ENCODE measurements at regions not wholly inside any gene's neighbourhood (a gene's known extent, or its start where the extent isn't known, plus 50 kb on each side); places are given as distances from the start of the nearest gene placed in this dataset.

DNA sequence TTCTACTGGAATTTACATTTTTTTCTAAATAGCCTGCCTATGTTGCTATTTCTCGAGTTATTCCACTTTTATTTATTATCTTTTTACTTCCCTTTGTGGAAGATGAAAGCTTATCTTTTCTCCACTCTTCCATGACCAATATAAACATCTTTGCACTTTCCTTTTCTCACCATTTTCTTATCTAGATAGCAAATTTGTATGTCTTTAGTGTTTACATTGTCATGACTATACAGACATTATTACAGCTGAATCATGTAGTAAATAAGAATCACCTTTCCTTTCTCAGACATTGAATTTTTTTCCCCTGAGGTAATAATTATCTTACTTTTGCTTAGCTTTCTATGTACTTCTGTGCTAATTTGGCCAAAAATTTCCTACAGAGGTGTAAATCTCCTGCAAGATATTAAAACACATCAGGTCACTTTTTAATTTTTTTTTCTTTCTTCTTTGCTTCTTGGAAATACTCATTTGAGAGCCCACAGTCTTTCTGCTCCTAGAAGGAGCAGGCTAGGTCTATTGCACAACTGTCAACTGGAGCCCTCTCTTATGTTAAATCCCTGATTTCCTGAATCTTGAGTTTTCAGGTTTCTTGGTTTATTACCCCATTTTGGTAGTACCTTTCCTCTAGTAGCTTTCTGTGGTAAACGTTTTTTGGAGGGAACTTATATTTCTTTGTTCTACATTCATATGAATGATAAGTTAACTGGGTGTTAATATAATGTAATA, 109.0 kb upstream of the ATP2B1 start:
- ATAC-seq: no peak
- Histone ChIP-seq H3K27ac (no peak overlapping the region), H3K4me1 (no peaks in the 10 kb centered on the region), H3K27me3 (no peaks in the 10 kb centered on the region), H3K4me3 (no peak overlapping the region), H3K36me3 (replicated peaks in 1 of 2; ENCODE audit: insufficient read depth in 1 of 2, low read depth in 2 of 2) (no peaks in the 10 kb centered on the region), H3K9me3 (no peaks in the 10 kb centered on the region)
- no peak for TF ChIP-seq POLR2A (IDR thresholded peaks at IDR 0.05)
- TF ChIP-seq CTCF (IDR thresholded peaks at IDR 0.05): no peak
- intact Hi-C loops (cut with DNase I): no loop called here
- 24 to 40% methylated on average over 2 of the region's 2 CpGs for WGBS, 2 donors
- no peak for DNase-seq

GRCh38 chr12:89815225-89815624, 106.6 kb upstream of the ATP2B1 start:
- WGBS, 2 donors: 73 to 80% methylated on average over 3 of the region's 3 CpGs
- Histone ChIP-seq H3K27me3 (no peaks in the 10 kb centered on the region), H3K27ac (no peak overlapping the region), H3K4me3 (no peak overlapping the region), H3K36me3 (replicated peaks in 1 of 2; ENCODE audit: insufficient read depth in 1 of 2, low read depth in 2 of 2) (no peaks in the 10 kb centered on the region), H3K4me1 (no peaks in the 10 kb centered on the region), H3K9me3 (no peaks in the 10 kb centered on the region)
- no peak for TF ChIP-seq CTCF (IDR thresholded peaks at IDR 0.05)
- no peak for TF ChIP-seq POLR2A (IDR thresholded peaks at IDR 0.05)
- no peak for ATAC-seq
- intact Hi-C loops (cut with DNase I): no loop called here
- DNase-seq: no peak

DNA sequence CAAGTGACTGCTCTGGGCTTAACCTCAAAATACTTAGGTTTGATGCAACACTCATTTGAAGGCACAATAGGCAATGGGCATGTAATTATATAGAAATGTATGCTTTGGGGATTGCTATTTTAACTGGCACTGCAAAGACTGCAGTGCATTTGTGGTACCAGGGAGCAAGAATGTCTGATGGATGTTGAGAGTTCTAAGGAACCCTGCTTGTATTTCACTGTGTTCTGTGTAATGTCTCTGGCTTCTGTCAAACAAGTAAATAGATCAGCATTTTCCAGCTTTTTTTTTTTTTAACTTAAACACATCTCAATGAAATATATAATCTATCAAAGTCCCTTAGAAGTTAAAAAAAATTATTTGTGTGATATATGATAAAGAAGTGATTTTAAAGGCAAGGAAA, 94.8 kb upstream of the ATP2B1 start:
- intact Hi-C loops (cut with DNase I): no loop called here

GRCh38 chr12:89801284-89801683, 92.6 kb upstream of the ATP2B1 start:
- Histone ChIP-seq H3K4me1 (no peaks in the 10 kb centered on the region), H3K36me3 (replicated peaks in 1 of 2; ENCODE audit: insufficient read depth in 1 of 2, low read depth in 2 of 2) (no peaks in the 10 kb centered on the region), H3K27me3 (no peaks in the 10 kb centered on the region), H3K27ac (no peak overlapping the region), H3K4me3 (no peak overlapping the region), H3K9me3 (no peaks in the 10 kb centered on the region)
- DNase-seq (no peak), ATAC-seq (no peak)
- WGBS, 2 donors: 65 to 77% methylated on average over 2 of the region's 2 CpGs
- intact Hi-C loops (cut with DNase I): no loop called here
- TF ChIP-seq CTCF (IDR thresholded peaks at IDR 0.05) (no peak), POLR2A (IDR thresholded peaks at IDR 0.05) (no peak)

More for the DNA sequence above, 94.8 kb upstream of the ATP2B1 start:
- TF ChIP-seq CTCF (IDR thresholded peaks at IDR 0.05) (no peak), POLR2A (IDR thresholded peaks at IDR 0.05) (no peak)
- DNase-seq (no peak), ATAC-seq (no peak)
- Histone ChIP-seq H3K9me3 (no peaks in the 10 kb centered on the region), H3K4me1 (no peaks in the 10 kb centered on the region), H3K4me3 (no peak overlapping the region), H3K36me3 (replicated peaks in 1 of 2; ENCODE audit: insufficient read depth in 1 of 2, low read depth in 2 of 2) (no peaks in the 10 kb centered on the region), H3K27me3 (no peaks in the 10 kb centered on the region), H3K27ac (no peak overlapping the region)

DNA sequence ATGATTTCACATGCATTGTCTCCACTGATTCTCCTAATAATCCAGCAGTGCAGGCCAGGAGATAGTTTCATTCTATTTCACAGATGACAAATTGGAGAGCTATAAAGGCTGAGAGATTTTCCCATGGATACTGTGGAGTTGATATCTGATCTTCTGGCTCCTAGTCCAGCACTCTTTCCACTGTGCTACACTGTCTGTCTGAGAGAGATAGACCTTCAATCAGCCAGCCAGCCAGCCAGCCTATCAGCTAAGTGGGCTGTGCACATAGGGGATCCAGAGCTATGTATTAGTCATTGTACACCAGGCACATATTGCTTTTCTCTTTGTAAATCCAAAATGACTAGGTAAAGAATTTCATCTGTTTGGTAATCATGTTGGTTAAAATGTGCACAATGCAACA, 91.8 kb upstream of the ATP2B1 start:
- no peaks in the 10 kb centered on the region for H3K36me3 ChIP-seq (replicated peaks in 1 of 2; ENCODE audit: insufficient read depth in 1 of 2, low read depth in 2 of 2)
- ATAC-seq: no peak
- H3K4me1 ChIP-seq: no peaks in the 10 kb centered on the region
- DNase-seq: no peak
- TF ChIP-seq CTCF (IDR thresholded peaks at IDR 0.05): no peak
- no peak for TF ChIP-seq POLR2A (IDR thresholded peaks at IDR 0.05)
- H3K27me3 ChIP-seq: no peaks in the 10 kb centered on the region
- no peaks in the 10 kb centered on the region for H3K9me3 ChIP-seq
- no peak overlapping the region for H3K27ac ChIP-seq
- intact Hi-C loops (cut with DNase I): no loop called here
- no peak overlapping the region for H3K4me3 ChIP-seq
